CD4-positive, alpha-beta T cell (primary cell): ENCODE measurements at regions not wholly inside any gene's neighbourhood (a gene's known extent, or its start where the extent isn't known, plus 50 kb on each side); places are given as distances from the start of the nearest gene placed in this dataset.
"Not testable (repeated sequence)": the region's sequence is repeated elsewhere in the genome, so short reads cannot be mapped to it uniquely, and the experiment has no call there.

Experiments
- ATAC-seq: fragments of 200-7000 bp; cut with Tn5 transposase; one replicate; pipeline ENCODE4 v1.10.0; 2022; ENCODE audit warnings: mild to moderate bottlenecking; ENCODE audit not compliant: poor library complexity
- CTCF ChIA-PET: fragments of 350-600 bp; sonication (Branson Sonifier 250); formaldehyde crosslinking; loops from one replicate; lab custom pipeline; 2021; ENCODE audit warnings: antibody characterized with exemption, inconsistent platforms; lab: Charles Lee
- POLR2A ChIA-PET: fragments of 350-600 bp; sonication (Branson Sonifier 250); formaldehyde crosslinking; loops from one replicate; lab custom pipeline; 2021; ENCODE audit warnings: antibody characterized with exemption, inconsistent platforms; lab: Charles Lee
- DNase-seq, 14 experiments: peaks; one replicate each; pipeline ENCODE4 v3.0.0-alpha.2; 2013 to 2020; ENCODE audit warnings: mixed read lengths in 2 of 14
- H3K27ac ChIP-seq, 2 donors: one replicate each; pipeline versions ENCODE4 v1.5.1 to v1.7.0; 2013; ENCODE audit warnings: low read length in 2 of 2, low read depth in 1 of 2, mild to moderate bottlenecking in 1 of 2
- H3K27me3 ChIP-seq, 2 experiments: 1 replicate in 1 of 2; 2 replicates in 1 of 2; pipeline versions ENCODE4 v1.6.1 to v1.7.0; 2013; ENCODE audit warnings: low read length in 2 of 2, control low read depth in 1 of 2, mild to moderate bottlenecking in 1 of 2, moderate library complexity in 1 of 2; ENCODE audit not compliant: insufficient read depth in 2 of 2, control insufficient read depth in 1 of 2
- H3K36me3 ChIP-seq: one replicate; pipeline ENCODE4 v1.6.1; 2013; ENCODE audit warnings: low read length, control low read depth; ENCODE audit not compliant: insufficient read depth
- H3K4me1 ChIP-seq: one replicate; pipeline ENCODE4 v1.6.1; 2013; ENCODE audit warnings: low read length, control low read depth; ENCODE audit not compliant: insufficient read depth
- H3K4me3 ChIP-seq: one replicate; pipeline ENCODE4 v1.5.1; 2013; ENCODE audit warnings: mild to moderate bottlenecking, low read length, moderate library complexity
- H3K9me3 ChIP-seq, 2 experiments: 1 replicate in 1 of 2; 2 replicates in 1 of 2; pipeline versions ENCODE4 v1.6.1 to v1.7.0; 2013; ENCODE audit warnings: low read length in 2 of 2, mild to moderate bottlenecking in 2 of 2, control low read depth in 1 of 2, moderate library complexity in 1 of 2; ENCODE audit not compliant: control insufficient read depth in 1 of 2, insufficient read depth in 1 of 2
- H3K27ac Mint-ChIP-seq: one replicate; pipeline ENCODE4 v1.8.0; 2020; ENCODE audit warnings: mixed read lengths
- H3K27me3 Mint-ChIP-seq: one replicate; pipeline ENCODE4 v1.8.0; 2021; ENCODE audit warnings: mixed read lengths
- H3K36me3 Mint-ChIP-seq: one replicate; pipeline ENCODE4 v1.8.0; 2021; ENCODE audit warnings: low read depth, mixed read lengths
- H3K4me1 Mint-ChIP-seq: one replicate; pipeline ENCODE4 v1.8.0; 2021; ENCODE audit warnings: low read depth, mixed read lengths
- H3K4me3 Mint-ChIP-seq: one replicate; pipeline ENCODE4 v1.8.0; 2020; ENCODE audit warnings: mild to moderate bottlenecking, mixed read lengths
- H3K9me3 Mint-ChIP-seq: one replicate; pipeline ENCODE4 v1.8.0; 2020; ENCODE audit warnings: mixed read lengths
- intact Hi-C, 2 experiments: fragments of 100-400 bp; cut with DNase I in 1 of 2; cut with micrococcal nuclease in 1 of 2; formaldehyde crosslinking; loops; one replicate each; pipeline versions ENCODE4 v1.15.1 to v1.9.0; 2023 to 2025; cut with DNase I, micrococcal nuclease
- TF ChIP-seq, protein P1 (sequence below): fragments of 200-600 bp; IDR thresholded peaks from one replicate; pipeline ENCODE4 v1.8.0; 2022; ENCODE audit warnings: antibody characterized with exemption, mild to moderate bottlenecking

GRCh38 chr3:110944782-110945181 is 126.8 kb upstream of the NECTIN3 start:
- Mint-ChIP-seq H3K36me3 (peaks cover 14% of the 10 kb centered on the region), H3K4me3 (no peak overlapping the region), H3K27me3 (peaks cover 4% of the 10 kb centered on the region), H3K9me3 (peaks cover 18% of the 10 kb centered on the region), H3K4me1 (no peaks in the 10 kb centered on the region), H3K27ac (no peak overlapping the region)
- Histone ChIP-seq H3K4me3 (no peak overlapping the region), H3K27ac (no peak overlapping the region), H3K9me3 (peaks cover 20 to 45% of the 10 kb centered on the region in 2 experiments), H3K27me3 (no peaks in the 10 kb centered on the region), H3K36me3 (no peaks in the 10 kb centered on the region), H3K4me1 (no peaks in the 10 kb centered on the region)
- intact Hi-C loops, result loop anchor here in 1 of 2 experiments (1.0 kb wide), 1 partner anchor 48 kb away; no protein-coding TSS in a partner anchor
- TF ChIP-seq, protein P1, sequence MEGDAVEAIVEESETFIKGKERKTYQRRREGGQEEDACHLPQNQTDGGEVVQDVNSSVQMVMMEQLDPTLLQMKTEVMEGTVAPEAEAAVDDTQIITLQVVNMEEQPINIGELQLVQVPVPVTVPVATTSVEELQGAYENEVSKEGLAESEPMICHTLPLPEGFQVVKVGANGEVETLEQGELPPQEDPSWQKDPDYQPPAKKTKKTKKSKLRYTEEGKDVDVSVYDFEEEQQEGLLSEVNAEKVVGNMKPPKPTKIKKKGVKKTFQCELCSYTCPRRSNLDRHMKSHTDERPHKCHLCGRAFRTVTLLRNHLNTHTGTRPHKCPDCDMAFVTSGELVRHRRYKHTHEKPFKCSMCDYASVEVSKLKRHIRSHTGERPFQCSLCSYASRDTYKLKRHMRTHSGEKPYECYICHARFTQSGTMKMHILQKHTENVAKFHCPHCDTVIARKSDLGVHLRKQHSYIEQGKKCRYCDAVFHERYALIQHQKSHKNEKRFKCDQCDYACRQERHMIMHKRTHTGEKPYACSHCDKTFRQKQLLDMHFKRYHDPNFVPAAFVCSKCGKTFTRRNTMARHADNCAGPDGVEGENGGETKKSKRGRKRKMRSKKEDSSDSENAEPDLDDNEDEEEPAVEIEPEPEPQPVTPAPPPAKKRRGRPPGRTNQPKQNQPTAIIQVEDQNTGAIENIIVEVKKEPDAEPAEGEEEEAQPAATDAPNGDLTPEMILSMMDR, result no peak
- CTCF ChIA-PET, result no interaction called here
- ATAC-seq (no peak), DNase-seq (no peak)
- POLR2A ChIA-PET, result no interaction called here

DNA sequence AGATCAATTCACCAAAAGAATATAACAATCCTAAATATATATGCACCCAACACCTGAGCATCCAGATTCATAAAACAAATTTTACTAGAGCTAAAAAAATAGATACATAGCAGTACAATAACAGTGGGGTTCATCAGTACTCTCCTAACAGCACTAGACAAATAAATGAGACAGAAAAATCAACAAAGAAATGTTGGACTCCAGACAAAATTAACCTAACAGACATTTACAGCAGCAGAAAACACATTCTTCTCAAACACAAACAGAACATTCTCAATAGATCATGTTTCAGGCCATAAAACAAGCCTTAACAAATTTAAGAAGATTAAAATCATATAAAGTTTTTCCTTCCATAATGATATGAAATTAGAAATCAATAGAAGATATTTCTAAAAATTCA is 124.8 kb upstream of the NECTIN3 start:
- H3K9me3 ChIP-seq, result peaks cover 28 to 52% of the 10 kb centered on the region in 2 experiments
- intact Hi-C loops, result no loop called here
- POLR2A ChIA-PET, result no interaction called here

DNA sequence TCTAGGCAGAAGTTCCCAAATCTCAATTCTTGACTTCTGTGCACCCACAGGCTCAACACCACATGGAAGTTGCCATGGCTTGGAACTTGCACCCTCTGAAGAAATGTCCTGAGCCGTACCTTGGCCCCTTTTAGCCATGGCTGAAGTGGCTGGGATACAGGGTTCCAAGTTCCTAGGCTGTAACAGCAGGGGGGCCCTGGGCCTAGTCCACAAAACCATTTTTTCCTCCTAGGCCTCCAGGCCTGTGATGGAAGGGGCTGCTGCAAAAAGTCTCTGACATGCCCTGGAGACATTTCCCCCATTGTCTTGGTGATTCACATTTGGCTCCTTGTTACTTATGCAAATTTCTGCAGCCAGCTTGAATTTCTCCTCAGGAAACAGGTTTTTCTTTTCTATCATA is 122.4 kb upstream of the NECTIN3 start:
- H3K27me3 Mint-ChIP-seq, CTCF ChIA-PET, H3K4me1 Mint-ChIP-seq, H3K27me3 ChIP-seq, H3K27ac ChIP-seq, H3K36me3 ChIP-seq, H3K4me3 Mint-ChIP-seq, H3K27ac Mint-ChIP-seq, intact Hi-C loops, H3K4me3 ChIP-seq, H3K4me1 ChIP-seq, DNase-seq, ATAC-seq, POLR2A ChIA-PET: not testable (repeated sequence)
- Mint-ChIP-seq H3K9me3 (peaks cover 23% of the 10 kb centered on the region), H3K36me3 (peaks cover 14% of the 10 kb centered on the region)
- H3K9me3 ChIP-seq, result peaks cover 28 to 48% of the 10 kb centered on the region in 2 experiments

More for the DNA sequence above, 124.8 kb upstream of the NECTIN3 start:
- peaks cover 21% of the 10 kb centered on the region for H3K9me3 Mint-ChIP-seq
- H3K4me3 ChIP-seq, result no peak overlapping the region
- H3K4me3 Mint-ChIP-seq, result no peak overlapping the region
- TF ChIP-seq, protein P1, result no peak
- CTCF ChIA-PET, result no interaction called here
- H3K36me3 Mint-ChIP-seq, result peaks cover 14% of the 10 kb centered on the region
- H3K36me3 ChIP-seq, result no peaks in the 10 kb centered on the region
- H3K27ac ChIP-seq, result no peak overlapping the region
- ATAC-seq, result no peak
- H3K4me1 Mint-ChIP-seq, result no peaks in the 10 kb centered on the region
- H3K27me3 ChIP-seq, result no peaks in the 10 kb centered on the region
- no peak overlapping the region for H3K27ac Mint-ChIP-seq
- peaks cover 1% of the 10 kb centered on the region for H3K27me3 Mint-ChIP-seq
- no peak for DNase-seq
- no peaks in the 10 kb centered on the region for H3K4me1 ChIP-seq

GRCh38 chr3:110955301-110955880 is 116.2 kb upstream of the NECTIN3 start:
- H3K27me3 Mint-ChIP-seq, result peaks cover 7% of the 10 kb centered on the region
- H3K4me1 Mint-ChIP-seq, result no peaks in the 10 kb centered on the region
- DNase-seq (no peak), ATAC-seq (no peak)
- TF ChIP-seq, protein P1, result no peak
- ChIA-PET CTCF (no interaction called here), POLR2A (no interaction called here)
- no peaks in the 10 kb centered on the region for H3K36me3 Mint-ChIP-seq
- no peaks in the 10 kb centered on the region for H3K4me1 ChIP-seq
- peaks cover 0 to 5% of the 10 kb centered on the region in 2 experiments for H3K27me3 ChIP-seq
- H3K36me3 ChIP-seq, result no peaks in the 10 kb centered on the region
- no peak overlapping the region for H3K27ac ChIP-seq
- intact Hi-C loops, result no loop called here
- no peak overlapping the region for H3K4me3 ChIP-seq
- H3K27ac Mint-ChIP-seq, result no peak overlapping the region
- peaks cover 4 to 8% of the 10 kb centered on the region in 2 experiments for H3K9me3 ChIP-seq
- peaks cover 2% of the 10 kb centered on the region for H3K9me3 Mint-ChIP-seq
- H3K4me3 Mint-ChIP-seq, result no peak overlapping the region
